Transverse colon (tissue), 4 donors: ENCODE measurements at regions not wholly inside any gene's neighbourhood (a gene's known extent, or its start where the extent isn't known, plus 50 kb on each side); places are given as distances from the start of the nearest gene placed in this dataset.

Source experiments
- DNase-seq: peaks from one replicate; pipeline ENCODE4 v3.0.0-alpha.2; 2019
- H3K27ac ChIP-seq, 4 donors: fragments of 200-600 bp; sonication (generic); 2 replicates each; pipeline ENCODE4 v1.5.1; 2016 to 2018; ENCODE audit warnings: inconsistent platforms in 4 of 4
- H3K27me3 ChIP-seq: fragments of 200-600 bp; sonication (generic); 2 replicates; pipeline ENCODE4 v1.5.1; 2017; ENCODE audit warnings: inconsistent platforms
- H3K36me3 ChIP-seq, 4 donors: fragments of 200-600 bp; sonication (generic); 2 replicates each; pipeline ENCODE4 v1.5.1; 2017 to 2019; ENCODE audit warnings: inconsistent platforms in 4 of 4
- H3K4me1 ChIP-seq, 4 donors: fragments of 200-600 bp; sonication (generic); 2 replicates each; pipeline ENCODE4 v1.5.1; 2017 to 2020; ENCODE audit warnings: inconsistent platforms in 4 of 4
- H3K4me3 ChIP-seq, 4 donors: fragments of 200-600 bp; sonication (generic); 1 replicate in 1 of 4; 2 replicates in 3 of 4; pipeline versions ENCODE4 v1.5.1 to v1.6.1; 2017 to 2019; ENCODE audit warnings: inconsistent platforms in 4 of 4
- H3K9me3 ChIP-seq, 2 donors: fragments of 200-600 bp; sonication (generic); 2 replicates each; pipeline ENCODE4 v1.5.1; 2017 to 2019; ENCODE audit warnings: inconsistent platforms in 2 of 2
- EP300 ChIP-seq: sonication (generic); formaldehyde crosslinking; IDR thresholded peaks from one replicate; pipeline ENCODE4 v1.6.1; 2017; ENCODE audit warnings: antibody characterized with exemption, low read depth
- POLR2A ChIP-seq: fragments of 450-650 bp; IDR thresholded peaks from one replicate; pipeline ENCODE4 v1.6.1; 2016; ENCODE audit warnings: antibody characterized with exemption, mild to moderate bottlenecking, moderate library complexity
- POLR2AphosphoS5 ChIP-seq, 3 donors: sonication (generic); formaldehyde crosslinking; IDR thresholded peaks; one replicate each; pipeline ENCODE4 v1.6.1; 2016; ENCODE audit warnings: antibody characterized with exemption in 3 of 3
- WGBS, 2 donors: methylation state at CpG; one replicate each; pipeline ENCODE4 v1.1.5; 2018; ENCODE audit warnings: low coverage in 1 of 2; 5-methylcytosine and 5-hydroxymethylcytosine counted together
- in situ Hi-C, 4 donors: fragments of 200-750 bp; cut with MboI; loops; one replicate each; pipeline versions ENCODE4 v1.15.0 to v1.15.1; 2017; ENCODE audit warnings: low sequenced_read_pairs in 3 of 4, low pct_ligation_motif_present in 1 of 4, low pct_unique_long_range_greater_than_20kb in 1 of 4
- intact Hi-C: fragments of 100-400 bp; cut with DNase I; formaldehyde crosslinking; loops from one replicate; pipeline ENCODE4 v1.15.1; 2023; ENCODE audit warnings: low total_unique reads
- TF ChIP-seq, protein P1 (sequence below), 5 experiments: fragments of 200-600 bp in 3 of 5; fragments of 450-650 bp in 2 of 5; sonication (generic) in 3 of 5; IDR thresholded peaks; 1 replicate in 2 of 5; 2 replicates in 3 of 5; pipeline ENCODE4 v1.5.1; 2016 to 2017; ENCODE audit warnings: antibody characterized with exemption in 5 of 5, inconsistent platforms in 3 of 5, mild to moderate bottlenecking in 2 of 5, moderate library complexity in 1 of 5

- Histone ChIP-seq H3K36me3 (no peaks in the 10 kb centered on the region), H3K27me3 (no peaks in the 10 kb centered on the region), H3K9me3 (no peaks in the 10 kb centered on the region), H3K4me3 (no peak overlapping the region), H3K27ac (no peak overlapping the region), H3K4me1 (peaks cover 0 to 15% (median 0%) of the 10 kb centered on the region in 4 donors)
- DNase-seq: no peak
- intact Hi-C loops: no loop called here
- 75 to 86% methylated on average over 3 of the region's 3 CpGs for WGBS, 2 donors
- TF ChIP-seq POLR2A: no peak
- TF ChIP-seq POLR2AphosphoS5 (IDR thresholded peaks at IDR 0.05): no peak
- TF ChIP-seq EP300: no peak
- TF ChIP-seq, protein P1, sequence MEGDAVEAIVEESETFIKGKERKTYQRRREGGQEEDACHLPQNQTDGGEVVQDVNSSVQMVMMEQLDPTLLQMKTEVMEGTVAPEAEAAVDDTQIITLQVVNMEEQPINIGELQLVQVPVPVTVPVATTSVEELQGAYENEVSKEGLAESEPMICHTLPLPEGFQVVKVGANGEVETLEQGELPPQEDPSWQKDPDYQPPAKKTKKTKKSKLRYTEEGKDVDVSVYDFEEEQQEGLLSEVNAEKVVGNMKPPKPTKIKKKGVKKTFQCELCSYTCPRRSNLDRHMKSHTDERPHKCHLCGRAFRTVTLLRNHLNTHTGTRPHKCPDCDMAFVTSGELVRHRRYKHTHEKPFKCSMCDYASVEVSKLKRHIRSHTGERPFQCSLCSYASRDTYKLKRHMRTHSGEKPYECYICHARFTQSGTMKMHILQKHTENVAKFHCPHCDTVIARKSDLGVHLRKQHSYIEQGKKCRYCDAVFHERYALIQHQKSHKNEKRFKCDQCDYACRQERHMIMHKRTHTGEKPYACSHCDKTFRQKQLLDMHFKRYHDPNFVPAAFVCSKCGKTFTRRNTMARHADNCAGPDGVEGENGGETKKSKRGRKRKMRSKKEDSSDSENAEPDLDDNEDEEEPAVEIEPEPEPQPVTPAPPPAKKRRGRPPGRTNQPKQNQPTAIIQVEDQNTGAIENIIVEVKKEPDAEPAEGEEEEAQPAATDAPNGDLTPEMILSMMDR (IDR thresholded peaks at IDR 0.05): no peak
- in situ Hi-C loops: no loop called here
These were observed 54.6 kb upstream of the PARM1 start for GRCh38 chr4:74878323-74878722.

- Histone ChIP-seq H3K36me3 (no peaks in the 10 kb centered on the region), H3K4me1 (peaks cover 0 to 15% (median 0%) of the 10 kb centered on the region in 4 donors), H3K9me3 (no peaks in the 10 kb centered on the region), H3K4me3 (no peak overlapping the region), H3K27me3 (no peaks in the 10 kb centered on the region), H3K27ac (no peak overlapping the region)
- intact Hi-C loops (no loop called here), in situ Hi-C loops (no loop called here)
- DNase-seq: no peak
- 67 to 68% methylated on average over 2 of the region's 2 CpGs for WGBS, 2 donors
- TF ChIP-seq POLR2A: no peak
- TF ChIP-seq, protein P1 (IDR thresholded peaks at IDR 0.05): no peak
- TF ChIP-seq POLR2AphosphoS5 (IDR thresholded peaks at IDR 0.05): no peak
- TF ChIP-seq EP300: no peak
These were observed 57.5 kb upstream of the PARM1 start for GRCh38 chr4:74875451-74875850.

DNA sequence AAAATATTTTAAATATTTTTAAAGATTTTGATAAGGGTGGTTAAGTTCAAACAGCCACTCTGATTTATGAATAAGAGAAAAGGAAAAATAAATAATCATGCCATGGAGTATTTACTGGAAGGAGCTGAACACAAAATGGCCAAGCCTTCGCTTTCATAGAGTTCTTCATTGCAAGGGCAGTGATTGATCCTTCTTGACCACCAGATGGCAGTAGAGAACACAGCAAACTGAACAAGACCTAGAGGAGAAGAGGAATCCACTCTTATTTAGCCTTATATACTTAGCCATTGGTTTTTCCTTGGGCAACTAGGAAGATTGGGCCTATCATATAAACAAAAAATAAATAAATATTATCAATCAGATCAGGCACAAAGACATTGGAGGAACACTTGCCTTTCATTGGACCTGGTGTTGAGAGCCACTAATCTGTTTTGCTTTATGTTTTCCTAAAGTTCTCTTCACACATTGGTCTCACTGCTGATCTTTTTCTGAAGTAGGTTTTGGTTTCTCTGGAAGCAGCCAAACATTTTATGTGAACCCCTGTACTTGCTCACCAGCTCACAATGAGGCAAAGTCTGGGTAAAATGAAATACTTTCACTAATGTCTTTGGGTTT lies 58.1 kb upstream of the PARM1 start:
- in situ Hi-C loops: no loop called here
- TF ChIP-seq, protein P1 (IDR thresholded peaks at IDR 0.05): peak; percentile 80 to 97 (median 89)
- TF ChIP-seq EP300: no peak
- no peak for TF ChIP-seq POLR2AphosphoS5 (IDR thresholded peaks at IDR 0.05)
- no peak for TF ChIP-seq POLR2A
- intact Hi-C loops: no loop called here

DNA sequence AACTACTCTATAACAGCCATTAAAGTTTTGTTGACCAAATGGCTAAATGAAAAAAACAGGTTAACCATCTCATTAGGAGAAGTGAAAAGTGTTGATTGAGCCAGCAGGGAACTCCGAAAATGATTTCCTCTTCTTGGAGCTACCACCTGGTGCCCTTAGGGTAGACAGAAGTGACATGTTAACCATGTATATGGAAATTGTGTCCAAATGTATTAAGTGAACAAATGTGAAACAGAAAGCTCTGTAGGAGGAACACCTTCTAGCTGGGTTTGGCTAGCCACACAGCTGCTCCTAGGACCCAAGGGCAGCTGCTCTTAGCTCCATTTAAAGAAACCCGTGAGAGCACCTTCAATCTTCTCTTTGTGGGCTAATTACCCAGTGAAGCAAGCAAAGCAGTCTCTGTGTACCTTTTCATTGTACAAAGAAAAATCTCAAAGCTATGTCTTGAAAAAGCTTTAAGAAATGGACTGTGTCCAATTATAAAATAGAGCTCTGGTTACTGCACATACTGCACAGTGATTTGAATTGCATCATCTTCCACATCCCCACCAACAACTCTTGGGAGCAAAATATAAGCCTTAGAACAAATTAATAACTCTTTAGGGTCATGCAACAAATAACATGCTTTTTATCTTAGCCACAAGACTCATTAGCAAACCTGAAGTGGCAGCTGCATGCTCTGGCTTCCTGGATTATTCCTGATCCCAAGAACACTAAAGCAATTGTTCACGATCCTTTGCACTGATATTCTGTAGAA lies 59.2 kb upstream of the PARM1 start:
- peak overlapping the region in 1 of 4 donors; percentile 1 for H3K27ac ChIP-seq
- in situ Hi-C loops: no loop called here

More for the DNA sequence above, 58.1 kb upstream of the PARM1 start:
- no peaks in the 10 kb centered on the region for H3K36me3 ChIP-seq
- no peaks in the 10 kb centered on the region for H3K9me3 ChIP-seq
- peaks cover 0 to 15% (median 0%) of the 10 kb centered on the region in 4 donors for H3K4me1 ChIP-seq
- 19 to 26% methylated on average over 1 of the region's 1 CpG for WGBS, 2 donors
- no peaks in the 10 kb centered on the region for H3K27me3 ChIP-seq
- H3K27ac ChIP-seq: no peak overlapping the region
- no peak overlapping the region for H3K4me3 ChIP-seq
- DNase-seq: no peak

More for the DNA sequence above, 59.2 kb upstream of the PARM1 start:
- TF ChIP-seq POLR2A (no peak), POLR2AphosphoS5 (IDR thresholded peaks at IDR 0.05) (no peak), EP300 (no peak)
- TF ChIP-seq, protein P1 (IDR thresholded peaks at IDR 0.05): no peak
- intact Hi-C loops: no loop called here
- Histone ChIP-seq H3K4me1 (peaks cover 0 to 15% (median 0%) of the 10 kb centered on the region in 4 donors), H3K27me3 (no peaks in the 10 kb centered on the region), H3K4me3 (no peak overlapping the region), H3K36me3 (no peaks in the 10 kb centered on the region), H3K9me3 (no peaks in the 10 kb centered on the region)
- peak; percentile 9 for DNase-seq
- 63 to 69% methylated on average over 3 of the region's 3 CpGs for WGBS, 2 donors
